Kidney epithelial cell (primary cell): ENCODE measurements at regions not wholly inside any gene's neighbourhood (a gene's known extent, or its start where the extent isn't known, plus 50 kb on each side); places are given as distances from the start of the nearest gene placed in this dataset.

Experiments used
- DNase-seq: peaks from one replicate; pipeline ENCODE4 v3.0.0-alpha.2; 2010; ENCODE audit warnings: low read depth
- H3K27me3 ChIP-seq: 2 replicates; pipeline ENCODE4 v1.6.0; 2011; ENCODE audit warnings: low read length; ENCODE audit not compliant: control insufficient read depth, insufficient read depth
- H3K36me3 ChIP-seq: 2 replicates; pipeline ENCODE4 v1.5.1; 2011; ENCODE audit warnings: low read length; ENCODE audit not compliant: control insufficient read depth, insufficient read depth
- H3K4me3 ChIP-seq: 2 replicates; pipeline ENCODE4 v1.5.1; 2011; ENCODE audit warnings: low read depth, mild to moderate bottlenecking, control low read depth, low read length
- CTCF ChIP-seq: IDR thresholded peaks from 2 replicates; pipeline ENCODE4 v1.5.1; 2011; ENCODE audit warnings: mild to moderate bottlenecking, moderate library complexity, low read length, control low read depth, inconsistent platforms; ENCODE audit not compliant: insufficient read depth, poor library complexity, severe bottlenecking

GRCh38 chr3:152531717-152532116, 263.0 kb downstream of the MBNL1 start:
- Histone ChIP-seq H3K4me3 (no peak overlapping the region), H3K36me3 (no peaks in the 10 kb centered on the region), H3K27me3 (no peaks in the 10 kb centered on the region)
- no peak for TF ChIP-seq CTCF
- no peak for DNase-seq

GRCh38 chr3:152538518-152538917, 269.8 kb downstream of the MBNL1 start:
- no peak for TF ChIP-seq CTCF
- Histone ChIP-seq H3K27me3 (no peaks in the 10 kb centered on the region), H3K4me3 (no peak overlapping the region), H3K36me3 (no peaks in the 10 kb centered on the region)
- DNase-seq, result no peak

- peak; percentile 24 for TF ChIP-seq CTCF
These were observed 270.5 kb downstream of the MBNL1 start for GRCh38 chr3:152539191-152539764.

GRCh38 chr3:152540120-152540519, 271.4 kb downstream of the MBNL1 start:
- no peaks in the 10 kb centered on the region for H3K27me3 ChIP-seq
- no peak for DNase-seq
- TF ChIP-seq CTCF, result no peak
- H3K36me3 ChIP-seq, result no peaks in the 10 kb centered on the region
- no peak overlapping the region for H3K4me3 ChIP-seq

More at GRCh38 chr3:152539191-152539764, 270.5 kb downstream of the MBNL1 start:
- H3K27me3 ChIP-seq, result no peaks in the 10 kb centered on the region
- no peak overlapping the region for H3K4me3 ChIP-seq
- no peaks in the 10 kb centered on the region for H3K36me3 ChIP-seq
- DNase-seq, result no peak

- H3K36me3 ChIP-seq, result no peaks in the 10 kb centered on the region
- H3K4me3 ChIP-seq, result no peak overlapping the region
- TF ChIP-seq CTCF, result no peak
- DNase-seq, result no peak
- H3K27me3 ChIP-seq, result no peaks in the 10 kb centered on the region
These were observed 278.4 kb downstream of the MBNL1 start for GRCh38 chr3:152547153-152547552.

GRCh38 chr3:152549263-152549662, 280.5 kb downstream of the MBNL1 start:
- no peak for TF ChIP-seq CTCF
- Histone ChIP-seq H3K27me3 (no peaks in the 10 kb centered on the region), H3K4me3 (no peak overlapping the region), H3K36me3 (no peaks in the 10 kb centered on the region)
- DNase-seq, result no peak
